C4-2B (cell line): ENCODE measurements at regions not wholly inside any gene's neighbourhood (a gene's known extent, or its start where the extent isn't known, plus 50 kb on each side); places are given as distances from the start of the nearest gene placed in this dataset.

ENCODE experiments used
- CTCF ChIP-seq: fragments of 450-650 bp; conservative IDR thresholded peaks from 2 replicates; pipeline ENCODE4 v1.5.1; 2017; ENCODE audit warnings: mild to moderate bottlenecking
- ZFX ChIP-seq: fragments of 450-650 bp; IDR thresholded peaks from 2 replicates; pipeline ENCODE4 v1.6.1; 2017

DNA sequence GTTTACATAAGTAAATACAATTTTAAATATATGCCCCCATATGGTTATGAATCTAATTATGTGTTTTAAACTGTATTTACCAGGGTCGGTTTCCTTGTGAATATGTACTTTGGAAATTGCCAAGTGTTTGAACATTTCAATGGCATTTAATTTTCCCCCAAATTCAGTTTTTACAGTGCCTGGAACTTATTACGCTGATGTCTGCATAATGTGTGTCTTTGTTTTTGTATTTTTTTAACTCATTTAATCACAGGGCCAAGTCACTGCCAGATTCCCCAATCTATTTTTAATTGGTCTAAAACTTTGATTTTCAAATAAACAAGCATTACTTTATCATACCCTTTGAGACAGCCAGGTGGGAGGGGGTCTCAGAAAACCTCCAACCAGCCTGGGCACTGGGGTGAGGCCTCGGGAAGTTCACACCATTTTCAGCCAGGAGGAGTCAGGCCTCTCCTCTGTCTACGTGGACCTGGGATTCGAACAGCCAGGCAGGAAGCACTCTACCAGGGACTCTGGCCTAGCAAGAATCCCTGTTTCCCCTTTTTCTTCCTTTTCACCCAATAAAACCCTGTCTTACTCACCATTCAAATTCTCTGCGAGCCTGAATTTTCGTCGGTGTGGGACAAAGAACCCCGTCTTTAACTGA, 151.5 kb upstream of the COL1A2 start:
- TF ChIP-seq CTCF = no peak
- no peak for TF ChIP-seq ZFX
